Limb (tissue), 2 donors: ENCODE measurements at regions not wholly inside any gene's neighbourhood (a gene's known extent, or its start where the extent isn't known, plus 50 kb on each side); places are given as distances from the start of the nearest gene placed in this dataset.
"Not testable (repeated sequence)": the region's sequence is repeated elsewhere in the genome, so short reads cannot be mapped to it uniquely, and the experiment has no call there.

Experiments
- DNase-seq, 2 donors: peaks; one replicate each; pipeline ENCODE4 v3.0.0-alpha.2; 2016; ENCODE audit errors: extremely low spot score in 2 of 2

- no peak for DNase-seq
Measured at GRCh38 chr7:81187753-81188152, 268.9 kb upstream of the SEMA3C start.

GRCh38 chr7:81186691-81187090 is 267.8 kb upstream of the SEMA3C start:
- DNase-seq, result no peak

- DNase-seq, result no peak
Measured at GRCh38 chr7:81185072-81185471, 266.2 kb upstream of the SEMA3C start.

GRCh38 chr7:81183326-81183725 is 264.5 kb upstream of the SEMA3C start:
- DNase-seq, result no peak

- not testable (repeated sequence) for DNase-seq
Measured at GRCh38 chr7:81182056-81182455, 263.2 kb upstream of the SEMA3C start.

- DNase-seq, result no peak
Measured at GRCh38 chr7:81181066-81181465, 262.2 kb upstream of the SEMA3C start.

- DNase-seq, result no peak
Measured at GRCh38 chr7:81180573-81180972, 261.7 kb upstream of the SEMA3C start.

GRCh38 chr7:81175275-81175940 is 256.6 kb upstream of the SEMA3C start:
- no peak for DNase-seq

GRCh38 chr7:81173766-81174281 is 255.0 kb upstream of the SEMA3C start:
- DNase-seq, result no peak

- no peak for DNase-seq
Measured at GRCh38 chr7:81170291-81170690, 251.4 kb upstream of the SEMA3C start.

GRCh38 chr7:81167934-81168333 is 249.1 kb upstream of the SEMA3C start:
- no peak for DNase-seq

GRCh38 chr7:81165070-81165469 is 246.2 kb upstream of the SEMA3C start:
- no peak for DNase-seq

GRCh38 chr7:81162771-81163525 is 244.1 kb upstream of the SEMA3C start:
- DNase-seq, result no peak

- no peak for DNase-seq
Measured at GRCh38 chr7:81162234-81162633, 243.4 kb upstream of the SEMA3C start.

GRCh38 chr7:81161451-81162075 is 242.7 kb upstream of the SEMA3C start:
- DNase-seq, result no peak

- no peak for DNase-seq
Measured at GRCh38 chr7:81159402-81159801, 240.6 kb upstream of the SEMA3C start.

GRCh38 chr7:81158189-81158588 is 239.3 kb upstream of the SEMA3C start:
- no peak for DNase-seq

- DNase-seq, result no peak
Measured at GRCh38 chr7:81155654-81156373, 237.0 kb upstream of the SEMA3C start.

GRCh38 chr7:81154565-81154964 is 235.7 kb upstream of the SEMA3C start:
- DNase-seq, result no peak

- not testable (repeated sequence) for DNase-seq
Measured at GRCh38 chr7:81152925-81153324, 234.1 kb upstream of the SEMA3C start.

GRCh38 chr7:81150951-81151361 is 232.1 kb upstream of the SEMA3C start:
- no peak for DNase-seq

- no peak for DNase-seq
Measured at GRCh38 chr7:81143856-81144255, 225.0 kb upstream of the SEMA3C start.
